Heart left ventricle (tissue), 16 donors: ENCODE measurements at regions not wholly inside any gene's neighbourhood (a gene's known extent, or its start where the extent isn't known, plus 50 kb on each side); places are given as distances from the start of the nearest gene placed in this dataset.
A peak's percentile ranks its signal among the peaks of the same experiment; 100 is the strongest.

ENCODE experiments used
- ATAC-seq, 4 donors: fragments of 200-7000 bp; cut with Tn5 transposase; one replicate each; pipeline ENCODE4 v1.9.1; 2020 to 2022; ENCODE audit warnings: moderate library complexity in 4 of 4, mild to moderate bottlenecking in 3 of 4, moderate number of reproducible peaks in 1 of 4
- DNase-seq, 5 donors: peaks; one replicate each; pipeline ENCODE4 v3.0.0-alpha.2; 2020
- H3K27ac ChIP-seq, 12 donors: fragments of 200-600 bp; sonication (generic) in 4 of 12; one replicate each; pipeline versions ENCODE4 v1.5.0 to v1.8.0; 2016 to 2022; ENCODE audit warnings: mild to moderate bottlenecking in 2 of 12
- H3K27me3 ChIP-seq, 9 donors: fragments of 200-600 bp; sonication (generic) in 2 of 9; one replicate each; pipeline versions ENCODE4 v1.5.1 to v1.8.0; 2016 to 2022; ENCODE audit warnings: mild to moderate bottlenecking in 3 of 9
- H3K36me3 ChIP-seq, 9 donors: fragments of 200-600 bp; sonication (generic) in 2 of 9; one replicate each; pipeline versions ENCODE4 v1.5.0 to v1.8.0; 2018 to 2022; ENCODE audit warnings: mild to moderate bottlenecking in 2 of 9
- H3K4me1 ChIP-seq, 12 donors: fragments of 200-600 bp; sonication (generic) in 4 of 12; one replicate each; pipeline versions ENCODE4 v1.5.0 to v1.8.0; 2016 to 2022; ENCODE audit warnings: mild to moderate bottlenecking in 3 of 12
- H3K4me3 ChIP-seq, 12 donors: fragments of 200-600 bp; sonication (generic) in 4 of 12; one replicate each; pipeline versions ENCODE4 v1.5.0 to v1.8.0; 2017 to 2022; ENCODE audit warnings: mild to moderate bottlenecking in 9 of 12, moderate library complexity in 4 of 12
- H3K9me3 ChIP-seq, 12 donors: fragments of 200-600 bp; sonication (generic) in 4 of 12; one replicate each; pipeline versions ENCODE4 v1.5.0 to v1.8.0; 2016 to 2022; ENCODE audit warnings: mild to moderate bottlenecking in 1 of 12
- CTCF ChIP-seq, 12 donors: fragments of 200-600 bp; sonication (generic) in 4 of 12; IDR thresholded peaks; one replicate each; pipeline versions ENCODE4 v1.5.0 to v1.8.0; 2018 to 2022; ENCODE audit warnings: antibody characterized with exemption in 12 of 12, mild to moderate bottlenecking in 5 of 12
- POLR2A ChIP-seq, 2 donors: fragments of 450-650 bp; IDR thresholded peaks; one replicate each; pipeline ENCODE4 v1.6.1; 2017; ENCODE audit warnings: antibody characterized with exemption in 2 of 2, mild to moderate bottlenecking in 2 of 2, moderate library complexity in 2 of 2
- WGBS, 4 donors: extraction: QIAGEN DNeasy Blood & Tissue Kit in 2 of 4; methylation state at CpG; one replicate each; pipeline versions ENCODE4 v1.1.5 to v1.1.7; 2013 to 2018; 5-methylcytosine and 5-hydroxymethylcytosine counted together
- intact Hi-C, 10 donors: fragments of 100-400 bp; cut with DNase I; formaldehyde crosslinking; loops; one replicate each; pipeline versions ENCODE4 v1.11.1 to v1.14.2; 2022
- donor health status: ischemic (EF 13 %, LVEDD 7.1; RV severe dilation, severe dysfunction).
- donor health status: healthy with polysubstance abuse.
- donor health status: DM: no; HTN: yes; CAD: no.
- donor health status: DM: no; HTN: no; CAD: no.
- donor health status: ischemic (EF 25% LVEDD 6.9; RV normal size, moderate dysfunction).
- donor health status: ischemic (EF 25% LVEDD 5.7; RV mildly dilated, moderate dysfunction).
- donor health status: healthy.
- donor health status: DM: yes; HTN: yes; CAD: no.
- donor health status: ischemic (EF 35%, LVEDD 5.7; RV mildly dilated, moderate dysfunction).
- donor health status: nonischemic (EF 11% LVEDD 7.7; RV severe dilation, severe dysfunction).
- donor health status: DM: yes; HTN: yes; CAD: no.
- donor health status: PGD.
- donor health status: ischemic (EF 29% LVEDD 5.4; RV normal size, mild dysfunction).
- donor health status: nonischemic (EF 23%, LVEDD 6.1; RV moderate dilation, normal function).

- intact Hi-C loops, result no loop called here
- Histone ChIP-seq H3K27ac (peak overlapping the region in 3 of 12 donors; percentile 15 to 80 (median 16)), H3K27me3 (no peaks in the 10 kb centered on the region), H3K9me3 (no peaks in the 10 kb centered on the region), H3K4me3 (peak overlapping the region in 2 of 12 donors; percentile 37 to 39), H3K4me1 (peaks cover 0 to 4% (median 0%) of the 10 kb centered on the region in 12 donors), H3K36me3 (no peaks in the 10 kb centered on the region)
- DNase-seq (no peak), ATAC-seq (no peak)
- TF ChIP-seq POLR2A (IDR thresholded peaks at IDR 0.05) (no peak), CTCF (IDR thresholded peaks at IDR 0.05) (no peak)
- WGBS, 4 donors, result 68 to 73% (median 70%) methylated on average over 3 of the region's 3 CpGs
These were observed 415.4 kb downstream of the SPRY1 start for GRCh38 chr4:123812066-123812390.

- intact Hi-C loops, result no loop called here
- no peak overlapping the region for H3K4me3 ChIP-seq
- H3K27me3 ChIP-seq, result no peaks in the 10 kb centered on the region
- no peak overlapping the region for H3K27ac ChIP-seq
- DNase-seq (no peak), ATAC-seq (no peak)
- 98 to 100% (median 98%) methylated on average over 2 of the region's 2 CpGs for WGBS, 4 donors
- no peaks in the 10 kb centered on the region for H3K36me3 ChIP-seq
- no peaks in the 10 kb centered on the region for H3K9me3 ChIP-seq
- TF ChIP-seq POLR2A (IDR thresholded peaks at IDR 0.05) (no peak), CTCF (IDR thresholded peaks at IDR 0.05) (no peak)
- H3K4me1 ChIP-seq, result peaks cover 0 to 4% (median 0%) of the 10 kb centered on the region in 12 donors
These were observed 417.3 kb downstream of the SPRY1 start for GRCh38 chr4:123813901-123814300.

- Histone ChIP-seq H3K4me1 (peaks cover 0 to 4% (median 0%) of the 10 kb centered on the region in 12 donors), H3K27me3 (no peaks in the 10 kb centered on the region), H3K9me3 (no peaks in the 10 kb centered on the region), H3K27ac (no peak overlapping the region), H3K4me3 (no peak overlapping the region), H3K36me3 (no peaks in the 10 kb centered on the region)
- ATAC-seq, result no peak
- 55 to 67% (median 57%) methylated on average over 2 of the region's 2 CpGs for WGBS, 4 donors
- intact Hi-C loops, result no loop called here
- TF ChIP-seq CTCF (IDR thresholded peaks at IDR 0.05) (no peak), POLR2A (IDR thresholded peaks at IDR 0.05) (no peak)
- DNase-seq, result no peak
These were observed 419.9 kb downstream of the SPRY1 start for GRCh38 chr4:123816462-123816861.

GRCh38 chr4:123817025-123817688, 420.6 kb downstream of the SPRY1 start:
- WGBS, 4 donors, result 80 to 90% (median 86%) methylated on average over 7 of the region's 7 CpGs
- Histone ChIP-seq H3K9me3 (no peaks in the 10 kb centered on the region), H3K4me3 (no peak overlapping the region), H3K4me1 (peaks cover 0 to under 1% (median 0%) of the 10 kb centered on the region in 12 donors), H3K36me3 (no peaks in the 10 kb centered on the region), H3K27ac (peak overlapping the region in 1 of 12 donors; percentile 3), H3K27me3 (no peaks in the 10 kb centered on the region)
- intact Hi-C loops, result no loop called here
- DNase-seq (no peak), ATAC-seq (no peak)
- no peak for TF ChIP-seq POLR2A (IDR thresholded peaks at IDR 0.05)
- no peak for TF ChIP-seq CTCF (IDR thresholded peaks at IDR 0.05)
